ENCODE measurements at regions not wholly inside any gene's neighbourhood (a gene's known extent, or its start where the extent isn't known, plus 50 kb on each side); places are given as distances from the start of the nearest gene placed in this dataset.

DNA sequence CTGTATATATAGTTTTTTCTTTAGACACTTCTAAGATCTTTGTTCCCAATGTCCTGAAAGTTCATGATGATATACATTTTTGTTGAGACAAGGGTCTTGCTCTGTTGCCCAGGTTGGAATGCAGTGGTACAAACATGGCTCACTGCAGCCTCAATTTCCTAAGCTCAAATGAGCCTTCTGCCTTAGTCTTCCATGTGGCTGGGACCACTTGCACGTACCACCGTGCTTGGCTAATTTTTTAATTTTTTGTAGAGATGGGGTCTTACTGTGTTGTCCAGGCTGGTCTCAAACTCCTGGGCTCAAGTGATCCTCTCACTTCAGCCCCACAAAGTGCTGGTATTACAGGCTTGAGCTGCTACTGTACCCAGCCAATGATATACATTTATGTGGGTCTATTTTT, 132.9 kb upstream of the BCOR start:
- TF ChIP-seq, protein P1, sequence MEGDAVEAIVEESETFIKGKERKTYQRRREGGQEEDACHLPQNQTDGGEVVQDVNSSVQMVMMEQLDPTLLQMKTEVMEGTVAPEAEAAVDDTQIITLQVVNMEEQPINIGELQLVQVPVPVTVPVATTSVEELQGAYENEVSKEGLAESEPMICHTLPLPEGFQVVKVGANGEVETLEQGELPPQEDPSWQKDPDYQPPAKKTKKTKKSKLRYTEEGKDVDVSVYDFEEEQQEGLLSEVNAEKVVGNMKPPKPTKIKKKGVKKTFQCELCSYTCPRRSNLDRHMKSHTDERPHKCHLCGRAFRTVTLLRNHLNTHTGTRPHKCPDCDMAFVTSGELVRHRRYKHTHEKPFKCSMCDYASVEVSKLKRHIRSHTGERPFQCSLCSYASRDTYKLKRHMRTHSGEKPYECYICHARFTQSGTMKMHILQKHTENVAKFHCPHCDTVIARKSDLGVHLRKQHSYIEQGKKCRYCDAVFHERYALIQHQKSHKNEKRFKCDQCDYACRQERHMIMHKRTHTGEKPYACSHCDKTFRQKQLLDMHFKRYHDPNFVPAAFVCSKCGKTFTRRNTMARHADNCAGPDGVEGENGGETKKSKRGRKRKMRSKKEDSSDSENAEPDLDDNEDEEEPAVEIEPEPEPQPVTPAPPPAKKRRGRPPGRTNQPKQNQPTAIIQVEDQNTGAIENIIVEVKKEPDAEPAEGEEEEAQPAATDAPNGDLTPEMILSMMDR (IDR thresholded peaks at IDR 0.05) = no peak
- TF ChIP-seq POLR2A (IDR thresholded peaks at IDR 0.05) = no peak

Measured in testis (tissue), 2 donors.